ENCODE measurements at regions not wholly inside any gene's neighbourhood (a gene's known extent, or its start where the extent isn't known, plus 50 kb on each side); places are given as distances from the start of the nearest gene placed in this dataset.
"Not testable (repeated sequence)": the region's sequence is repeated elsewhere in the genome, so short reads cannot be mapped to it uniquely, and the experiment has no call there.

DNA sequence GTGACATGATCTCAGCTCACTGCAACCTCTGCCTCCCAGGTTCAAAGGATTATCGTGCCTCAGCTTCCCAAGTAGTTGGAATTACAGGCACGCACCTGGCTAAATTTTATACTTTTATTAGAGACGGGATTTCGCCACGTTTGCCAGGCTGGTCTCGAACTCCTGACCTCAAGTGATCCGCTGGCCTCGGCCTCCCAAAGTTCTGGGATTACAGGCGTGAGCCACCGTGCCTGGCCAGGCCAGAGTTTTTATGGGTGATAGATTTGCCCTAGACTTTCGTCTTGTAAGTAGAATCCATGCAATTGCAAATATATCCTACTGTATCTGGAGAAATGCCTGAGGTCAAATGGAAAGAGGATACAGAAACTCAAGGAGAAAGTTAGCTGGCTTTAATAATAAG lies 819.9 kb upstream of the SLITRK1 start:
- Histone ChIP-seq H4K20me1 (ENCODE audit: control insufficient read depth, insufficient read depth, low read length, poor library complexity, severe bottlenecking) (no peaks in the 10 kb centered on the region), H3K4me2 (replicated peaks; ENCODE audit: low read depth, low read length, poor library complexity, severe bottlenecking) (no peak overlapping the region), H3K36me3 (replicated peaks in 1 of 2; ENCODE audit: control extremely low read depth in 1 of 2, control insufficient read depth in 1 of 2, extremely low read depth in 1 of 2, insufficient read depth in 2 of 2, low read length in 1 of 2) (no peaks in the 10 kb centered on the region), H3K27me3 (replicated peaks in 1 of 4; ENCODE audit: control extremely low read depth in 1 of 4, control insufficient read depth in 3 of 4, insufficient read depth in 4 of 4, low read length in 3 of 4) (no peaks in the 10 kb centered on the region), H3K79me2 (ENCODE audit: control insufficient read depth, insufficient read depth, low read length) (no peaks in the 10 kb centered on the region), H3K9ac (ENCODE audit: low read length) (no peak overlapping the region), H3K4me3 (ENCODE audit: control extremely low read depth in 1 of 5, extremely low read depth in 1 of 5, insufficient read depth in 1 of 5, low read depth in 2 of 5, low read length in 4 of 5) (no peak overlapping the region), H3K9me3 (ENCODE audit: control extremely low read depth in 1 of 3, control insufficient read depth in 2 of 3, insufficient read depth in 1 of 3, low read length in 2 of 3) (peaks cover 0 to 4% (median 0%) of the 10 kb centered on the region in 3 donors), H3K27ac (ENCODE audit: low read length in 2 of 2) (no peak overlapping the region), H2AFZ (ENCODE audit: insufficient read depth, low read depth, low read length, poor library complexity, severe bottlenecking) (no peak overlapping the region), H3K4me1 (ENCODE audit: control insufficient read depth in 2 of 2, insufficient read depth in 2 of 2, low read length in 2 of 2) (no peaks in the 10 kb centered on the region)
- DNase-seq (no peak), ATAC-seq (ENCODE audit: low read depth) (no peak)
- ChIA-PET POLR2A (no interaction called here), CTCF (no interaction called here)
- Mint-ChIP-seq H3K27ac (no peak overlapping the region), H3K27me3 (no peaks in the 10 kb centered on the region), H3K4me3 (no peak overlapping the region), H3K9me3 (ENCODE audit: insufficient read depth) (no peaks in the 10 kb centered on the region), H3K4me1 (no peaks in the 10 kb centered on the region)
- TF ChIP-seq EZH2 (IDR thresholded peaks at IDR 0.05; ENCODE audit: borderline replicate concordance, insufficient read depth, low read depth, low read length, poor library complexity, severe bottlenecking) = no peak
- TF ChIP-seq, protein P1, sequence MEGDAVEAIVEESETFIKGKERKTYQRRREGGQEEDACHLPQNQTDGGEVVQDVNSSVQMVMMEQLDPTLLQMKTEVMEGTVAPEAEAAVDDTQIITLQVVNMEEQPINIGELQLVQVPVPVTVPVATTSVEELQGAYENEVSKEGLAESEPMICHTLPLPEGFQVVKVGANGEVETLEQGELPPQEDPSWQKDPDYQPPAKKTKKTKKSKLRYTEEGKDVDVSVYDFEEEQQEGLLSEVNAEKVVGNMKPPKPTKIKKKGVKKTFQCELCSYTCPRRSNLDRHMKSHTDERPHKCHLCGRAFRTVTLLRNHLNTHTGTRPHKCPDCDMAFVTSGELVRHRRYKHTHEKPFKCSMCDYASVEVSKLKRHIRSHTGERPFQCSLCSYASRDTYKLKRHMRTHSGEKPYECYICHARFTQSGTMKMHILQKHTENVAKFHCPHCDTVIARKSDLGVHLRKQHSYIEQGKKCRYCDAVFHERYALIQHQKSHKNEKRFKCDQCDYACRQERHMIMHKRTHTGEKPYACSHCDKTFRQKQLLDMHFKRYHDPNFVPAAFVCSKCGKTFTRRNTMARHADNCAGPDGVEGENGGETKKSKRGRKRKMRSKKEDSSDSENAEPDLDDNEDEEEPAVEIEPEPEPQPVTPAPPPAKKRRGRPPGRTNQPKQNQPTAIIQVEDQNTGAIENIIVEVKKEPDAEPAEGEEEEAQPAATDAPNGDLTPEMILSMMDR (IDR thresholded peaks at IDR 0.05) = no peak
- intact Hi-C loops (cut with micrococcal nuclease) = no loop called here
- 86% methylated on average over 8 of the region's 11 CpGs for WGBS (ENCODE audit: insufficient coverage)

DNA sequence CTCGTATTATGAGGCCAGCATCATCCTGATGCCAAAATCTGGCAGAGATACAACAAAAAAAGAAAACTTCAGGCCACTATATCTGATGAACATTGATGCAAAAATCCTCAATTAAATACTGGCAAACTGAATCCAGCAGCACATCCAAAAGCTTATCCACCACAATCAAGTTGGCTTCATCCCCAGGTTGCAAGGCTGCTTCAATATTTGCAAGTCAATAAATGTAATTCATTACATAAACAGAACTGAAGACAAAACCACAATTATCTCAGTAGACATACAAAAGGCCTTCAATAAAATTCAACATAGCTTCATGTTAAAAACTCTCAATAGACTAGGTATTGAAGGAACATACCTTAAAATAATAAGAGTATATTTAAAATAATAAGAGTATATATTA lies 815.3 kb upstream of the SLITRK1 start:
- H3K27me3 Mint-ChIP-seq; H3K4me3 ChIP-seq (ENCODE audit: control extremely low read depth in 1 of 5, extremely low read depth in 1 of 5, insufficient read depth in 1 of 5, low read depth in 2 of 5, low read length in 4 of 5); ATAC-seq (ENCODE audit: low read depth); H3K79me2 ChIP-seq (ENCODE audit: control insufficient read depth, insufficient read depth, low read length); H3K36me3 ChIP-seq (replicated peaks in 1 of 2; ENCODE audit: control extremely low read depth in 1 of 2, control insufficient read depth in 1 of 2, extremely low read depth in 1 of 2, insufficient read depth in 2 of 2, low read length in 1 of 2); POLR2A ChIA-PET; H3K4me2 ChIP-seq (replicated peaks; ENCODE audit: low read depth, low read length, poor library complexity, severe bottlenecking); intact Hi-C loops (cut with micrococcal nuclease); H3K4me3 Mint-ChIP-seq; H3K27ac Mint-ChIP-seq; H2AFZ ChIP-seq (ENCODE audit: insufficient read depth, low read depth, low read length, poor library complexity, severe bottlenecking); H3K27me3 ChIP-seq (replicated peaks in 1 of 4; ENCODE audit: control extremely low read depth in 1 of 4, control insufficient read depth in 3 of 4, insufficient read depth in 4 of 4, low read length in 3 of 4); H4K20me1 ChIP-seq (ENCODE audit: control insufficient read depth, insufficient read depth, low read length, poor library complexity, severe bottlenecking); CTCF ChIA-PET; H3K4me1 Mint-ChIP-seq; DNase-seq; H3K4me1 ChIP-seq (ENCODE audit: control insufficient read depth in 2 of 2, insufficient read depth in 2 of 2, low read length in 2 of 2); H3K9me3 Mint-ChIP-seq (ENCODE audit: insufficient read depth); H3K27ac ChIP-seq (ENCODE audit: low read length in 2 of 2); H3K9ac ChIP-seq (ENCODE audit: low read length): not testable (repeated sequence)
- H3K9me3 ChIP-seq (ENCODE audit: control extremely low read depth in 1 of 3, control insufficient read depth in 2 of 3, insufficient read depth in 1 of 3, low read length in 2 of 3) = peaks cover 0 to 15% (median 0%) of the 10 kb centered on the region in 3 donors
- WGBS (ENCODE audit: insufficient coverage) = 78% methylated on average over 1 of the region's 1 CpG

Data from B cell (primary cell).